ENCODE measurements at regions not wholly inside any gene's neighbourhood (a gene's known extent, or its start where the extent isn't known, plus 50 kb on each side); places are given as distances from the start of the nearest gene placed in this dataset.
A peak's percentile ranks its signal among the peaks of the same experiment; 100 is the strongest.

GRCh38 chr14:34098045-34098984 lies 147.4 kb upstream of the EGLN3 start:
- TF ChIP-seq CTCF (IDR thresholded peaks at IDR 0.05; ENCODE audit: poor library complexity, severe bottlenecking): peak; percentile 47
- no peak for TF ChIP-seq POLR2AphosphoS5 (IDR thresholded peaks at IDR 0.05)
